ENCODE measurements at regions not wholly inside any gene's neighbourhood (a gene's known extent, or its start where the extent isn't known, plus 50 kb on each side); places are given as distances from the start of the nearest gene placed in this dataset.

GRCh38 chr15:100710222-100710621 lies 107.8 kb downstream of the ASB7 start:
- DNase-seq = no peak
- Histone ChIP-seq H3K4me1 (ENCODE audit: insufficient read depth, low read length) (no peaks in the 10 kb centered on the region), H2AFZ (ENCODE audit: low read depth, low read length) (no peak overlapping the region), H3K27ac (ENCODE audit: low read length) (no peak overlapping the region), H3K4me2 (ENCODE audit: insufficient read depth, low read length) (no peak overlapping the region), H3K9me3 (ENCODE audit: insufficient read depth, low read length, severe bottlenecking) (no peaks in the 10 kb centered on the region), H3K4me3 (ENCODE audit: low read depth in 1 of 2, low read length in 2 of 2) (no peak overlapping the region), H3K36me3 (ENCODE audit: insufficient read depth, low read length) (no peaks in the 10 kb centered on the region), H3K79me2 (ENCODE audit: insufficient read depth, low read length) (no peaks in the 10 kb centered on the region), H4K20me1 (ENCODE audit: insufficient read depth, low read length) (no peaks in the 10 kb centered on the region), H3K9ac (ENCODE audit: low read depth, low read length) (no peak overlapping the region), H3K27me3 (ENCODE audit: insufficient read depth, low read length, poor library complexity) (no peaks in the 10 kb centered on the region)
- ATAC-seq (ENCODE audit: insufficient read depth, low read depth) = no peak
- TF ChIP-seq CTCF (IDR thresholded peaks at IDR 0.05; ENCODE audit: borderline replicate concordance, extremely low read depth, low read length, poor library complexity, severe bottlenecking) = no peak
- TF ChIP-seq EZH2 (IDR thresholded peaks at IDR 0.05; ENCODE audit: borderline replicate concordance, low read depth, low read length, severe bottlenecking) = no peak

- Histone ChIP-seq H3K4me2 (ENCODE audit: insufficient read depth, low read length) (no peak overlapping the region), H3K36me3 (ENCODE audit: insufficient read depth, low read length) (no peaks in the 10 kb centered on the region), H3K4me3 (ENCODE audit: low read depth in 1 of 2, low read length in 2 of 2) (no peak overlapping the region), H3K79me2 (ENCODE audit: insufficient read depth, low read length) (no peaks in the 10 kb centered on the region), H2AFZ (ENCODE audit: low read depth, low read length) (no peak overlapping the region), H3K9ac (ENCODE audit: low read depth, low read length) (no peak overlapping the region), H3K27me3 (ENCODE audit: insufficient read depth, low read length, poor library complexity) (no peaks in the 10 kb centered on the region), H3K27ac (ENCODE audit: low read length) (no peak overlapping the region), H3K9me3 (ENCODE audit: insufficient read depth, low read length, severe bottlenecking) (no peaks in the 10 kb centered on the region), H4K20me1 (ENCODE audit: insufficient read depth, low read length) (no peaks in the 10 kb centered on the region), H3K4me1 (ENCODE audit: insufficient read depth, low read length) (no peaks in the 10 kb centered on the region)
- ATAC-seq (ENCODE audit: insufficient read depth, low read depth) (no peak), DNase-seq (no peak)
- TF ChIP-seq CTCF (IDR thresholded peaks at IDR 0.05; ENCODE audit: borderline replicate concordance, extremely low read depth, low read length, poor library complexity, severe bottlenecking) = no peak
- no peak for TF ChIP-seq EZH2 (IDR thresholded peaks at IDR 0.05; ENCODE audit: borderline replicate concordance, low read depth, low read length, severe bottlenecking)
Observed at GRCh38 chr15:100710744-100711515, 108.5 kb downstream of the ASB7 start.

GRCh38 chr15:100711516-100712021 lies 109.2 kb downstream of the ASB7 start:
- Histone ChIP-seq H3K9ac (ENCODE audit: low read depth, low read length) (no peak overlapping the region), H3K9me3 (ENCODE audit: insufficient read depth, low read length, severe bottlenecking) (no peaks in the 10 kb centered on the region), H3K4me3 (ENCODE audit: low read depth in 1 of 2, low read length in 2 of 2) (no peak overlapping the region), H2AFZ (ENCODE audit: low read depth, low read length) (no peak overlapping the region), H3K27me3 (ENCODE audit: insufficient read depth, low read length, poor library complexity) (no peaks in the 10 kb centered on the region), H4K20me1 (ENCODE audit: insufficient read depth, low read length) (no peaks in the 10 kb centered on the region), H3K36me3 (ENCODE audit: insufficient read depth, low read length) (no peaks in the 10 kb centered on the region), H3K4me1 (ENCODE audit: insufficient read depth, low read length) (no peaks in the 10 kb centered on the region), H3K27ac (ENCODE audit: low read length) (no peak overlapping the region), H3K79me2 (ENCODE audit: insufficient read depth, low read length) (no peaks in the 10 kb centered on the region), H3K4me2 (ENCODE audit: insufficient read depth, low read length) (no peak overlapping the region)
- DNase-seq = no peak
- no peak for ATAC-seq (ENCODE audit: insufficient read depth, low read depth)
- TF ChIP-seq EZH2 (IDR thresholded peaks at IDR 0.05; ENCODE audit: borderline replicate concordance, low read depth, low read length, severe bottlenecking) = no peak
- no peak for TF ChIP-seq CTCF (IDR thresholded peaks at IDR 0.05; ENCODE audit: borderline replicate concordance, extremely low read depth, low read length, poor library complexity, severe bottlenecking)
